Heart right ventricle (tissue), 16 donors: ENCODE measurements at regions not wholly inside any gene's neighbourhood (a gene's known extent, or its start where the extent isn't known, plus 50 kb on each side); places are given as distances from the start of the nearest gene placed in this dataset.

ENCODE experiments used
- ATAC-seq, 8 donors: fragments of 200-7000 bp; cut with Tn5 transposase; one replicate each; pipeline ENCODE4 v1.9.1; 2020; ENCODE audit warnings: mild to moderate bottlenecking in 8 of 8, moderate library complexity in 8 of 8, moderate number of reproducible peaks in 1 of 8
- DNase-seq, 2 donors: peaks; one replicate each; pipeline ENCODE4 v3.0.0-alpha.2; 2020
- H3K27ac ChIP-seq, 10 donors: fragments of 200-600 bp; sonication (generic) in 2 of 10; one replicate each; pipeline versions ENCODE4 v1.5.0 to v1.8.0; 2020 to 2022; ENCODE audit warnings: mild to moderate bottlenecking in 3 of 10
- H3K27me3 ChIP-seq, 7 donors: fragments of 200-600 bp; one replicate each; pipeline ENCODE4 v1.8.0; 2021 to 2022; ENCODE audit warnings: mild to moderate bottlenecking in 2 of 7
- H3K36me3 ChIP-seq, 9 donors: fragments of 200-600 bp; sonication (generic) in 1 of 9; one replicate each; pipeline versions ENCODE4 v1.5.0 to v1.8.0; 2020 to 2022; ENCODE audit warnings: mild to moderate bottlenecking in 2 of 9
- H3K4me1 ChIP-seq, 9 donors: fragments of 200-600 bp; sonication (generic) in 1 of 9; one replicate each; pipeline versions ENCODE4 v1.5.0 to v1.8.0; 2020 to 2022; ENCODE audit warnings: mild to moderate bottlenecking in 4 of 9
- H3K4me3 ChIP-seq, 10 donors: fragments of 200-600 bp; sonication (generic) in 2 of 10; one replicate each; pipeline versions ENCODE4 v1.5.0 to v1.8.0; 2020 to 2022; ENCODE audit warnings: mild to moderate bottlenecking in 7 of 10, moderate library complexity in 2 of 10
- H3K9me3 ChIP-seq, 11 donors: fragments of 200-600 bp in 10 of 11; sonication (generic) in 2 of 11; one replicate each; pipeline versions ENCODE4 v1.5.0 to v1.8.0; 2013 to 2022; ENCODE audit warnings: mild to moderate bottlenecking in 2 of 11, control low read depth in 1 of 11, moderate library complexity in 1 of 11
- WGBS, 2 donors: extraction: QIAGEN DNeasy Blood & Tissue Kit; methylation state at CpG; one replicate each; pipeline ENCODE4 v1.1.7; 2013; ENCODE audit warnings: inconsistent platforms in 1 of 2; 5-methylcytosine and 5-hydroxymethylcytosine counted together
- intact Hi-C, 10 donors: fragments of 100-400 bp; cut with DNase I; formaldehyde crosslinking; loops; one replicate each; pipeline versions ENCODE4 v1.11.1 to v1.14.2; 2022
- TF ChIP-seq, protein P1 (sequence below), 9 donors: fragments of 200-600 bp; sonication (generic) in 2 of 9; IDR thresholded peaks; one replicate each; pipeline versions ENCODE4 v1.5.0 to v1.8.0; 2021 to 2022; ENCODE audit warnings: antibody characterized with exemption in 9 of 9, mild to moderate bottlenecking in 5 of 9, moderate library complexity in 1 of 9
- donor health status: Arrhythmogenic right ventricular cardiomyopathy.
- donor health status: ischemic (EF 13 %, LVEDD 7.1; RV severe dilation, severe dysfunction).
- donor health status: healthy with polysubstance abuse.
- donor health status: DM: no; HTN: yes; CAD: no.
- donor health status: DM: no; HTN: no; CAD: no.
- donor health status: ischemic (EF 25% LVEDD 6.9; RV normal size, moderate dysfunction).
- donor health status: ischemic (EF 25% LVEDD 5.7; RV mildly dilated, moderate dysfunction).
- donor health status: healthy.
- donor health status: DM: yes; HTN: yes; CAD: no.
- donor health status: Ischemic cardiomyopathy.
- donor health status: ischemic (EF 35%, LVEDD 5.7; RV mildly dilated, moderate dysfunction).
- donor health status: nonischemic (EF 11% LVEDD 7.7; RV severe dilation, severe dysfunction).
- donor health status: DM: yes; HTN: yes; CAD: no.
- donor health status: PGD.
- donor health status: ischemic (EF 29% LVEDD 5.4; RV normal size, mild dysfunction).
- donor health status: nonischemic (EF 23%, LVEDD 6.1; RV moderate dilation, normal function).

DNA sequence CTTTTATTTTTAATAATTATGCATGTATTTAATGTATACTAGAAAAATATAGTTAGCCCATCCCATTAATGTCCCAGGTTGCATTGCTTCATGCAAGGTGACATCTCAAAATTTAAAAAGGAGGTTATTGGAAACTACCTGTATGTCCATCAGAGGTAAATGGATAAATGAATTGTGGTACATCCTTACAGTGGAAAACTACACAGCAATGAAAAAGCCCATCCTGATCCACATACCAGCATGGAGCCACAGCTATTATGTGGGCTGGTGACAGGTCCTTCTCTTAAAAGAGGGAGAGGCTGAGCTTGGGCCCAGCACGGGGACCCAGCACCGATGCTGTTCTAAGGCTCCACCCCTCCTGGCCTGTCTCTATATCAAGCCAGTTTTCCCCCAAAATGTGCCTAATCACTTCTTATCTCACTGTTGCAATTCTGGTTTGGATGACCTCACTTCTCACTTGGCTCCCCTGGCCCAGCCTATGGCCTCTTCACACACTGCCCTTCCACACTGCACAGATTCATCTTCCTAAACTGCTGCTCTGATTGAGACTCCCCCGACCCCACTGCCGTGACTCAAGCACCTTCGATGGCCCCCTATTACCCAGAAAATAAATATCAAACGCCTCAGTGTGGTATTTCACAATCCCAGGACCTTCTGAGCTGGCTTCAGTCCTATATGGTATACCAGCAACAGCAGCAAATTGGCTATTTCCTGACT lies 97.1 kb upstream of the NCOR2 start:
- Histone ChIP-seq H3K36me3 (no peaks in the 10 kb centered on the region), H3K4me3 (no peak overlapping the region), H3K9me3 (peaks cover 0 to 18% (median 7%) of the 10 kb centered on the region in 11 donors), H3K4me1 (peaks cover 2 to 51% (median 22%) of the 10 kb centered on the region in 9 donors), H3K27me3 (no peaks in the 10 kb centered on the region), H3K27ac (no peak overlapping the region)
- ATAC-seq = peak in 1 of 8 donors; percentile 18
- 78 to 81% methylated on average over 6 of the region's 6 CpGs for WGBS, 2 donors
- TF ChIP-seq, protein P1, sequence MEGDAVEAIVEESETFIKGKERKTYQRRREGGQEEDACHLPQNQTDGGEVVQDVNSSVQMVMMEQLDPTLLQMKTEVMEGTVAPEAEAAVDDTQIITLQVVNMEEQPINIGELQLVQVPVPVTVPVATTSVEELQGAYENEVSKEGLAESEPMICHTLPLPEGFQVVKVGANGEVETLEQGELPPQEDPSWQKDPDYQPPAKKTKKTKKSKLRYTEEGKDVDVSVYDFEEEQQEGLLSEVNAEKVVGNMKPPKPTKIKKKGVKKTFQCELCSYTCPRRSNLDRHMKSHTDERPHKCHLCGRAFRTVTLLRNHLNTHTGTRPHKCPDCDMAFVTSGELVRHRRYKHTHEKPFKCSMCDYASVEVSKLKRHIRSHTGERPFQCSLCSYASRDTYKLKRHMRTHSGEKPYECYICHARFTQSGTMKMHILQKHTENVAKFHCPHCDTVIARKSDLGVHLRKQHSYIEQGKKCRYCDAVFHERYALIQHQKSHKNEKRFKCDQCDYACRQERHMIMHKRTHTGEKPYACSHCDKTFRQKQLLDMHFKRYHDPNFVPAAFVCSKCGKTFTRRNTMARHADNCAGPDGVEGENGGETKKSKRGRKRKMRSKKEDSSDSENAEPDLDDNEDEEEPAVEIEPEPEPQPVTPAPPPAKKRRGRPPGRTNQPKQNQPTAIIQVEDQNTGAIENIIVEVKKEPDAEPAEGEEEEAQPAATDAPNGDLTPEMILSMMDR (IDR thresholded peaks at IDR 0.05) = no peak
- no peak for DNase-seq
- intact Hi-C loops = no loop called here

DNA sequence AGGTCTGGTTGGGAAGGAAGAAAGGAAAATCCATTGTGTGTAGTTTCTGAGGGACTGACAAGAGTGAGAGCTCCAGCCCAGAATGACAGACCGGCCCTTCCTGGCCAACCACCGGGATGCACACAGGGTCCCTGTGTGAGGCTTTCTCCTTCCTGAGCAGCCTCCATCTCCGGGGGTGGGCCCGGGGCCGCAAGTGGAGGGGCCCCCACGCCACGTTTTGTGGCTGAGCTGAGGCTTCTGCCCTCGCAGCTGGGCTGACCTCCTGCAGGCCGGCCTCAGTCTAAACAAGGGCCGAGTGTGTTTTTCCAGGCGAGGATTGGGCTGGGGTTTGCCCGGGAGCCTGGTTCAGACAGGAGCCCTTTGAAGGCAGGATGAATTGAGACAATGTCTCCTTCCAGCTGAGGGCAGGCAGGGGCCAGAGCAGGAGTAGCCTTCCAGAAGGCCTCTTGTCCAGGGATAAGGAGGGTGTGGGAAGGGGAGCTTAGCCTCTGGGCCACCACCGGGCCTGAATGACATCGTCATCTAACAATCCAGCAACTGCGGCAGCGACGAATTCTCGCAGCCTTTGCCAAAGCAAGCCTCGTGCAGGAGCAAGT lies 96.5 kb upstream of the NCOR2 start:
- ATAC-seq (peak in 1 of 8 donors; percentile 13), DNase-seq (no peak)
- intact Hi-C loops = no loop called here
- Histone ChIP-seq H3K36me3 (no peaks in the 10 kb centered on the region), H3K4me1 (peaks cover 2 to 44% (median 22%) of the 10 kb centered on the region in 9 donors), H3K27me3 (no peaks in the 10 kb centered on the region), H3K9me3 (peaks cover 0 to 18% (median 7%) of the 10 kb centered on the region in 11 donors), H3K4me3 (no peak overlapping the region), H3K27ac (peak overlapping the region in 2 of 10 donors; percentile 18 to 22)
- 61 to 69% methylated on average over 19 of the region's 19 CpGs for WGBS, 2 donors
- TF ChIP-seq, protein P1 (IDR thresholded peaks at IDR 0.05) = no peak

DNA sequence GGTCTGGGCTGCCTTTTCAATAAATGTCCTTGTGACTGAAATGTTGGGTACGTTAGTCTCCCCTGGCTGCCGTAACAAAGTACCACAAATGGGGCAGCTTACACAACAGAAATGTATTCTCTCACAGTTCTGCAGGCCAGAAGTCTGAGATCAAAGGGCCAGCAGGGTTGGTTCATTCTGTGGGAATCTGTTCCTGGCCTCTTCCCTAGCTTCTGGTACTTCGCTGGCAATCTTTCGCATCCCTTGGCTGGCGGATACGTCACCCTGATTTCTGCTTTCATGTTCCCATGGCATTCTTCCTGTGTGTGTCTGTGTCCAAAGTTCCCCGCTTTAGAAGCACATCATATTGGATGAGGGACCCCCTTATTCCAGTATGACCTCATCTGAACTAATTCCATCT lies 95.8 kb upstream of the NCOR2 start:
- no peak for ATAC-seq
- 68 to 81% methylated on average over 7 of the region's 7 CpGs for WGBS, 2 donors
- intact Hi-C loops = no loop called here
- peaks cover 2 to 37% (median 20%) of the 10 kb centered on the region in 9 donors for H3K4me1 ChIP-seq
- H3K9me3 ChIP-seq = peaks cover 0 to 18% (median 7%) of the 10 kb centered on the region in 11 donors
- no peaks in the 10 kb centered on the region for H3K36me3 ChIP-seq
- DNase-seq = no peak
- TF ChIP-seq, protein P1 (IDR thresholded peaks at IDR 0.05) = no peak
- no peak overlapping the region for H3K4me3 ChIP-seq
- H3K27ac ChIP-seq = peak overlapping the region in 1 of 10 donors; percentile 18
- H3K27me3 ChIP-seq = no peaks in the 10 kb centered on the region

DNA sequence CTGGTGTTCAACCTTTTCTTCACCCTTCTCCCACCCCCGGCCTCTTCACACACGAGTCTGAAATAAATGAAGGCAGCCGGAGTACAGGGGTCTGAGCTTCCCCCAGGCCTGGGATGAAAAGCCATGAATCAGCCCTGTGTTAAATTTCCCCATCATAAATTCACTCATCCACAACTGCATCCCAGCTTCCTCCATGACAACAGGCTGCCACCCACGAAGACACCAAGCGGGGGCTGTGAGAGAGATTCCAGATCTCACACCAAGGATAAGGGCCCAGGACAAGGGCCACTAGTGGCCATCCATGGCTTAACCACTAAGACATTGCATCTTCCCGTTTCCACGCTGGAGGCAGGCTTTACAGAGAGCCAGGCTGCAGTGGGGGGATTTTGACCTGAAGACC lies 93.9 kb upstream of the NCOR2 start:
- peak overlapping the region in 1 of 10 donors; percentile 11 for H3K27ac ChIP-seq
- WGBS, 2 donors = 82 to 88% methylated on average over 7 of the region's 7 CpGs
- peaks cover 2 to 42% (median 23%) of the 10 kb centered on the region in 9 donors for H3K4me1 ChIP-seq
- intact Hi-C loops = no loop called here
- DNase-seq (no peak), ATAC-seq (peak in 1 of 8 donors; percentile 14)
- H3K27me3 ChIP-seq = no peaks in the 10 kb centered on the region
- H3K9me3 ChIP-seq = peaks cover 0 to 7% (median 0%) of the 10 kb centered on the region in 11 donors
- H3K36me3 ChIP-seq = no peaks in the 10 kb centered on the region
- TF ChIP-seq, protein P1 (IDR thresholded peaks at IDR 0.05) = peak in 1 of 9 donors; percentile 23
- no peak overlapping the region for H3K4me3 ChIP-seq
